Colonic mucosa (tissue), 4 donors: ENCODE measurements at regions not wholly inside any gene's neighbourhood (a gene's known extent, or its start where the extent isn't known, plus 50 kb on each side); places are given as distances from the start of the nearest gene placed in this dataset.

Experiments
- DNase-seq: peaks from one replicate; pipeline ENCODE4 v3.0.0-alpha.2; 2020
- H3K27ac ChIP-seq: fragments of 200-600 bp; one replicate; pipeline ENCODE4 v1.8.0; 2021
- H3K27me3 ChIP-seq: fragments of 200-600 bp; one replicate; pipeline ENCODE4 v1.8.0; 2021
- H3K36me3 ChIP-seq: fragments of 200-600 bp; one replicate; pipeline ENCODE4 v1.8.0; 2021
- H3K4me1 ChIP-seq: fragments of 200-600 bp; one replicate; pipeline ENCODE4 v1.8.0; 2021; ENCODE audit warnings: mild to moderate bottlenecking
- H3K4me3 ChIP-seq: fragments of 200-600 bp; one replicate; pipeline ENCODE4 v1.8.0; 2021
- H3K9ac ChIP-seq, 2 donors: one replicate each; pipeline ENCODE4 v1.7.0; 2013; ENCODE audit warnings: control low read depth in 2 of 2, low read depth in 2 of 2, low read length in 2 of 2
- H3K9me3 ChIP-seq: fragments of 200-600 bp; one replicate; pipeline ENCODE4 v1.8.0; 2021
- CTCF ChIP-seq: fragments of 200-600 bp; IDR thresholded peaks from one replicate; pipeline ENCODE4 v1.8.0; 2022; ENCODE audit warnings: antibody characterized with exemption, mild to moderate bottlenecking
- intact Hi-C: fragments of 100-400 bp; cut with DNase I; formaldehyde crosslinking; loops from one replicate; pipeline ENCODE4 v1.14.1; 2022
- donor health status: healthy.
- donor health status: DM: no; HTN: no; CAD: no.
- donor health status: DM: no; HTN: no; CAD: no.

DNA sequence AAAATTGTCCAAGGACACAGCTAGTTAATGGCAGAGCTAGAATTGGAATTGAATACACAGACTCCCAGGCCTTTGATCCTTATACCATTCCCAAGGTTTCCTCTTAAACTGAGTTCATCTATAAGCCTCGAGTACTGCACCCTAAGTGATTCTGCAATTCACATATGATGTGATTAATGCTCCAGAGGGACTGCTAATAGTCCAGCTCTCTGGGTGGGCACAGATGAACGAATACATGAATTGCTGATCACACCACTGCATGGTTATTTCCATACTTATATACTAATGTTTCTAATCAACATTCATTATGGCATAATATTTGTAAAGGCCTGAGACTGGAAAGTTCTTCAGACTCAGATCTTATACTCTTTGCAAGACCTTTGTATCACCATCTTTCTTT is 101.8 kb downstream of the NUFIP1 start:
- Histone ChIP-seq H3K27me3 (no peaks in the 10 kb centered on the region), H3K9ac (no peak overlapping the region), H3K4me1 (no peaks in the 10 kb centered on the region), H3K4me3 (no peak overlapping the region), H3K36me3 (no peaks in the 10 kb centered on the region), H3K9me3 (no peaks in the 10 kb centered on the region), H3K27ac (no peak overlapping the region)
- no peak for DNase-seq
- TF ChIP-seq CTCF = no peak
- intact Hi-C loops = no loop called here

DNA sequence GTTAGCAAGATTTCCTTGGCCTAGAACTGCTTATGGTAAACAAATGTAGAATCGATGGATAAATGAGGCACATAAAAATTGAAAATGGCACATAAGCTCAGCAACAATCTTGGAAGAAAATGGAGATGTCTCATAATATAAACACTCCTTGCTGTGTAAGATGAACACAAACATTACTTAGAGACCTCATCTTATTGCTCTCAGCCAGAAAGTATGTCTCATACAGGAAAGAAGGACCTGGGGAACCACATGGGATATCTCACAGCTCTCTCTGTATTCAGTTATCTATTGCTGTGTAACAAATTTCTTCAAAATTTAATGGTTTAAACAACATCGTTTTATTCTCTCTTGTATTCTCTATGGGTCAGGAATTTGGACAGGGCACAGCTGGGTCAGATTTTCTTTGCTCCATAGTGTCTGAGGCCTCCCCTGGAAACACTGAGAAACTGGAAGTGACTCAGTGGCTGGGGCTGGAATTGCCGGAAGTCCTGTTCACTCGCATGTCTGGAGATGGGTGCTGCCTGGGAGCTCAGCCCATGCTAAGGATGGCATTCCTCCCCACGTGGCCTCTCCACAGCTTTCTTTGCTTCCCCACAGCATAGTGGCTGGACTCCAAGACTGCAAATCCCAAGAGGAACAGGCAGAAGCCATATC is 105.1 kb downstream of the NUFIP1 start:
- intact Hi-C loops = no loop called here
- H3K9ac ChIP-seq = no peak overlapping the region
- H3K27me3 ChIP-seq = no peaks in the 10 kb centered on the region
- no peaks in the 10 kb centered on the region for H3K9me3 ChIP-seq
- TF ChIP-seq CTCF = no peak
- no peak overlapping the region for H3K27ac ChIP-seq
- H3K4me1 ChIP-seq = no peaks in the 10 kb centered on the region
- no peak overlapping the region for H3K4me3 ChIP-seq
- DNase-seq = no peak
- no peaks in the 10 kb centered on the region for H3K36me3 ChIP-seq

GRCh38 chr13:44879452-44880058 is 109.7 kb downstream of the NUFIP1 start:
- Histone ChIP-seq H3K27me3 (no peaks in the 10 kb centered on the region), H3K36me3 (no peaks in the 10 kb centered on the region), H3K4me1 (no peaks in the 10 kb centered on the region), H3K9ac (no peak overlapping the region), H3K27ac (no peak overlapping the region), H3K4me3 (no peak overlapping the region), H3K9me3 (no peaks in the 10 kb centered on the region)
- no peak for TF ChIP-seq CTCF
- peak; percentile 43 for DNase-seq
- intact Hi-C loops = loop anchor here (10.0 kb wide), 1 partner anchor 395 kb away; no protein-coding TSS in a partner anchor

DNA sequence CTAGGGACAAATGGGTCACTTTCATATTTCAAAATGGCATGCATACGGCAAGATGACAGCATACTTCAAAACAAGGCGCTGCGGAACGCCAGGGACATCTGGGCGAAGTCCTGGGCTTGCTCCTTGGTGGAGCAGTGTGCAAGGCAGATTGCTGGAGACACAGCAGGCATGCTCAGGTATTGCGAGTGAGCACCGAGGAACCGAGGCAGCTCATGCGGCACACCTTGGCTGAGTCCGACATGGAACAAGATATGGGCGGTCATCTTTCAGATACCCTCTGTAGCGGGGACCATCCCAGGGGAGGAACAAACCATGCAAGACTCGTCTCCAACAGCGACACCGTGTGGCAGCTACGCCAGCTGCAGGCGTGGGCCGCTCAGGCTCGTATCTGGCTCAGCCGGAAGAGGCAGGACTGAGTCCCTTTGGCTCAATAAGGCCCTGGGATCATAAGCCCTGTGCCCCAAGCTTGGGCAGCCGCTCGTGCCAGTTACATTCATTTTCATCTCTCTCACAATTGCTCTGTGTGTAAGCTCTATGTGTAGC is 112.4 kb downstream of the NUFIP1 start:
- Histone ChIP-seq H3K9me3 (no peaks in the 10 kb centered on the region), H3K9ac (no peak overlapping the region), H3K36me3 (no peaks in the 10 kb centered on the region), H3K4me1 (no peaks in the 10 kb centered on the region), H3K4me3 (no peak overlapping the region), H3K27me3 (no peaks in the 10 kb centered on the region), H3K27ac (no peak overlapping the region)
- intact Hi-C loops = loop anchor here (10.0 kb wide), 1 partner anchor 392 kb away; no protein-coding TSS in a partner anchor
- TF ChIP-seq CTCF = no peak
- DNase-seq = no peak

DNA sequence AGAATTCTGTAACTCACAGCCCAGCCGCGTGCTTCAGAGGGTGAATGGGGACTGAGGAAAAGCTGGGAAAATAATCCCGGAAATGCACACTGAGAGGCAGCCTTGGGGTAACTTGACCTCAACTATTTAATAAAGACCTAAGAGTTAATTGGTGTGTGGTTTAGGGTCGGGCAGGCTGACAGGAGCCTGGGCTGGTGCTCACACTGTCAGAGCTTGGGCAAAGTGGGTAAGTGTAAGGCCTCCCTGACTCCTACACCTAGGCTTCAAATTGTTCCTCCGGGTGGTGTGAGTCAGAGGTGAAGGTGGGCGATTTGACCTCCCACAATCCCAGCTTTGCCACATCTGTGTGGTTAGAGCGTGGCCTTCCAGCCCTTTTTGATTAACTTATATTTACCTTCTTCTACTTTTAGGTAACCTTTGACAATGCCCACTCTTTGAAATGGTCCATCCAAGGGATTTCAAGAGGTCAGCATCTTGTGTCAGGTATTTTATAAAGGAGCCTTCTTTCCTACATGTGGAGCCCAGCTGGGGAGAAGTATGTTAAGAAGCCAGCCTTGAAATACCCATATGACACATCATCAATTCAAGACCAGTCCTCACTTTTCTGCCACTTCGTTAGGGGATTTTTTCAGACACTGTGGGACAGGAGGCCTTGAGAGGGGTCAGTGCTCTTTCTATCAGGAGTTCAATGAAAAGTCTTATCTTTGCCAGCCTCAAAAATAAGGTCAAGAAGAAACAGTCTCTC is 114.2 kb downstream of the NUFIP1 start:
- H3K27me3 ChIP-seq = no peaks in the 10 kb centered on the region
- intact Hi-C loops = loop anchor here (10.0 kb wide), 1 partner anchor 390 kb away; no protein-coding TSS in a partner anchor
- no peak for DNase-seq
- no peak for TF ChIP-seq CTCF
- H3K9me3 ChIP-seq = no peaks in the 10 kb centered on the region
- no peak overlapping the region for H3K27ac ChIP-seq
- H3K4me3 ChIP-seq = no peak overlapping the region
- H3K36me3 ChIP-seq = no peaks in the 10 kb centered on the region
- H3K4me1 ChIP-seq = no peaks in the 10 kb centered on the region
- H3K9ac ChIP-seq = no peak overlapping the region
